ENCODE measurements at regions not wholly inside any gene's neighbourhood (a gene's known extent, or its start where the extent isn't known, plus 50 kb on each side); places are given as distances from the start of the nearest gene placed in this dataset.

GRCh38 chr3:14590569-14590968, 50.4 kb upstream of the GRIP2 start:
- ATAC-seq: no peak
- no peak for DNase-seq

GRCh38 chr3:14592390-14592789, 52.2 kb upstream of the GRIP2 start:
- ATAC-seq: no peak
- DNase-seq: no peak

GRCh38 chr3:14592836-14593235, 52.7 kb upstream of the GRIP2 start:
- DNase-seq (no peak), ATAC-seq (no peak)

GRCh38 chr3:14594234-14594633, 54.1 kb upstream of the GRIP2 start:
- no peak for ATAC-seq
- no peak for DNase-seq

- DNase-seq: no peak
- ATAC-seq: no peak
Measured at GRCh38 chr3:14595561-14595960, 55.4 kb upstream of the GRIP2 start.

GRCh38 chr3:14597266-14597665, 54.3 kb upstream of the CCDC174 start:
- no peak for ATAC-seq
- DNase-seq: no peak

- DNase-seq: peak; percentile 66
- ATAC-seq: no peak
Measured at GRCh38 chr3:14598143-14598569, 53.4 kb upstream of the CCDC174 start.

- no peak for ATAC-seq
- no peak for DNase-seq
Measured at GRCh38 chr3:14599488-14599887, 52.1 kb upstream of the CCDC174 start.

- DNase-seq (no peak), ATAC-seq (no peak)
Measured at GRCh38 chr3:14600075-14600474, 51.5 kb upstream of the CCDC174 start.

- no peak for ATAC-seq
- DNase-seq: no peak
Measured at GRCh38 chr3:14600856-14601610, 50.5 kb upstream of the CCDC174 start.

- ATAC-seq (no peak), DNase-seq (no peak)
Measured at GRCh38 chr3:14601692-14602005, 49.9 kb upstream of the CCDC174 start.
